ENCODE measurements at regions not wholly inside any gene's neighbourhood (a gene's known extent, or its start where the extent isn't known, plus 50 kb on each side); places are given as distances from the start of the nearest gene placed in this dataset.

DNA sequence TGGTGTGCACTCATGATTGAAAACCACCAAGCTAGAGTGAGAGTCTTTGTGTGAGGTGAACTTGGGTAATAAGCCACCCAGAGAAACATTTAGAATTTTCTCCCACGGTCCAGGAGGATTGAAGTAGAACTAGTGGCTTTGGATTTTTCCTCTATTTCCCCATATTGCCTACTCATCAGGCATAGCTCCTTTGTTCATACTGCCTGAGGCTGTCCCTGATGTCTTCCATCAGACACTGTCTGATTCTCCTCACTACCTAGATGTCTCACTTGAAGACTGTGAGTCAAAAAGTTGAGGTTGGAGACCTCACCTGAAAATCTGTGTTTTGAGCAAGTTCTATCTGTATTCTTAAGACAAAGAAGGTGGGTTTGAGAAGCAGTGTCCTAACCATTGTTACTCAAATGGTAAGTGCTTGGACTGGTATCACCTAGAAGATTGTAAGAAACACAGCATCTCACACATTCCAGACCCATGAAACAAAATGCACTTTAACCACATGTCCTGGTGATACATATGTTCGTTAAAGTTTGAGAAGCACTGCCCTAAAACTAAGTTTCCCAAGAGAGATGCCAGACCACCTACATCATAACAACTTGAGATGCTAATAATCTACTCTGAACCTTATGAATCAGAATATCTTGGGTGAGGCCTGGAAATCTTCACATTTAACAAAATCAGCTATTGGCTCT lies 523.4 kb upstream of the BTBD3 start:
- intact Hi-C loops (cut with micrococcal nuclease; ENCODE audit: unreplicated experiment), result no loop called here
- no peaks in the 10 kb centered on the region for H4K20me1 ChIP-seq (ENCODE audit: insufficient read depth, low read length)
- TF ChIP-seq EZH2phosphoT487 (IDR thresholded peaks at IDR 0.05; ENCODE audit: borderline replicate concordance, low read depth, low read length) (no peak), CTCF (conservative IDR thresholded peaks at IDR 0.05; ENCODE audit: low read length) (no peak)
- no peak overlapping the region for H3K27ac ChIP-seq (ENCODE audit: low read depth, low read length, poor library complexity, severe bottlenecking)
- H3K36me3 ChIP-seq (ENCODE audit: insufficient read depth, low read length), result no peaks in the 10 kb centered on the region
- H3K4me1 ChIP-seq (ENCODE audit: insufficient read depth, low read length, poor library complexity, severe bottlenecking), result no peaks in the 10 kb centered on the region
- H3K9me2 ChIP-seq (ENCODE audit: insufficient read depth, low read length), result no peaks in the 10 kb centered on the region
- no peak overlapping the region for H3K4me3 ChIP-seq (ENCODE audit: low read depth, low read length, poor library complexity, severe bottlenecking)
- no peak overlapping the region for H2AFZ ChIP-seq (ENCODE audit: low read length)
- H3K79me2 ChIP-seq (ENCODE audit: insufficient read depth, low read depth, low read length), result no peaks in the 10 kb centered on the region
- CTCF ChIA-PET (ENCODE audit: unreplicated experiment), result no interaction called here
- no peaks in the 10 kb centered on the region for H3K9me3 ChIP-seq (ENCODE audit: low read length)
- DNase-seq (ENCODE audit: low spot score), result no peak
- H3K4me2 ChIP-seq (ENCODE audit: low read length), result no peak overlapping the region
- BruUV-seq (replicated peaks), result no TSS peak
- POLR2A ChIA-PET, result interaction anchor here (0.6 kb wide), 1 partner anchor 1583 kb away, joined by 3 read pairs; no protein-coding TSS in a partner anchor

GRCh38 chr20:11395581-11395980 lies 522.1 kb upstream of the BTBD3 start:
- no peak overlapping the region for H3K27ac ChIP-seq (ENCODE audit: low read depth, low read length, poor library complexity, severe bottlenecking)
- TF ChIP-seq CTCF (conservative IDR thresholded peaks at IDR 0.05; ENCODE audit: low read length), result no peak
- no peak for TF ChIP-seq EZH2phosphoT487 (IDR thresholded peaks at IDR 0.05; ENCODE audit: borderline replicate concordance, low read depth, low read length)
- H3K4me1 ChIP-seq (ENCODE audit: insufficient read depth, low read length, poor library complexity, severe bottlenecking), result no peaks in the 10 kb centered on the region
- no peak overlapping the region for H3K4me2 ChIP-seq (ENCODE audit: low read length)
- H3K79me2 ChIP-seq (ENCODE audit: insufficient read depth, low read depth, low read length), result no peaks in the 10 kb centered on the region
- no peak overlapping the region for H2AFZ ChIP-seq (ENCODE audit: low read length)
- no TSS peak for BruUV-seq (replicated peaks)
- no peak overlapping the region for H3K4me3 ChIP-seq (ENCODE audit: low read depth, low read length, poor library complexity, severe bottlenecking)
- no peak for DNase-seq (ENCODE audit: low spot score)
- ChIA-PET POLR2A (no interaction called here), CTCF (ENCODE audit: unreplicated experiment) (no interaction called here)
- H3K9me3 ChIP-seq (ENCODE audit: low read length), result no peaks in the 10 kb centered on the region
- H3K9me2 ChIP-seq (ENCODE audit: insufficient read depth, low read length), result no peaks in the 10 kb centered on the region
- no peaks in the 10 kb centered on the region for H4K20me1 ChIP-seq (ENCODE audit: insufficient read depth, low read length)
- H3K36me3 ChIP-seq (ENCODE audit: insufficient read depth, low read length), result no peaks in the 10 kb centered on the region
- intact Hi-C loops (cut with micrococcal nuclease; ENCODE audit: unreplicated experiment), result no loop called here

DNA sequence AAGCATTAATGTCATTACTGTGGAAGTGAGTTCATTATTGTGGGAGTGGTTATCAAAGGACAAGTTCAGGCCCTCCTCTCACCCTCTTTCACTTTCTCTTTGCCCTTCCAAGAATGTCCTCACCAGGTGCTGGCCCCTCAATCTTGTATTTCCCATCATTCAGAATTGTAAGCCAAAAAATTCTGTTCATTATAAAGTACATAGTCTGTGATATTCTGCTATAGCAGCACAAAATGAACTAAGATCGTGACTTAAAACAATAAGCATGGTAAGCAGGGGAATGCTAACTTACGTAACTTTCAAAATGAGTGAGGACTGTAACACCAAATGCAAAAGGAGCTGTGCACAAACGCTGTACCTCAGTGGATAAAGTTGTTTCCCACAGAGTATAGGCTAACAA lies 515.7 kb upstream of the BTBD3 start:
- no peaks in the 10 kb centered on the region for H3K4me1 ChIP-seq (ENCODE audit: insufficient read depth, low read length, poor library complexity, severe bottlenecking)
- H4K20me1 ChIP-seq (ENCODE audit: insufficient read depth, low read length), result no peaks in the 10 kb centered on the region
- no peak overlapping the region for H3K27ac ChIP-seq (ENCODE audit: low read depth, low read length, poor library complexity, severe bottlenecking)
- intact Hi-C loops (cut with micrococcal nuclease; ENCODE audit: unreplicated experiment), result no loop called here
- TF ChIP-seq CTCF (conservative IDR thresholded peaks at IDR 0.05; ENCODE audit: low read length) (no peak), EZH2phosphoT487 (IDR thresholded peaks at IDR 0.05; ENCODE audit: borderline replicate concordance, low read depth, low read length) (no peak)
- H3K9me2 ChIP-seq (ENCODE audit: insufficient read depth, low read length), result no peaks in the 10 kb centered on the region
- H2AFZ ChIP-seq (ENCODE audit: low read length), result no peak overlapping the region
- H3K36me3 ChIP-seq (ENCODE audit: insufficient read depth, low read length), result no peaks in the 10 kb centered on the region
- peak overlapping the region; percentile 15; the same call in 1 of the 2 replicates for H3K4me2 ChIP-seq (ENCODE audit: low read length)
- ChIA-PET POLR2A (no interaction called here), CTCF (ENCODE audit: unreplicated experiment) (no interaction called here)
- H3K4me3 ChIP-seq (ENCODE audit: low read depth, low read length, poor library complexity, severe bottlenecking), result no peak overlapping the region
- no peaks in the 10 kb centered on the region for H3K79me2 ChIP-seq (ENCODE audit: insufficient read depth, low read depth, low read length)
- no TSS peak for BruUV-seq (replicated peaks)
- no peak for DNase-seq (ENCODE audit: low spot score)
- no peaks in the 10 kb centered on the region for H3K9me3 ChIP-seq (ENCODE audit: low read length)
